ENCODE measurements at regions not wholly inside any gene's neighbourhood (a gene's known extent, or its start where the extent isn't known, plus 50 kb on each side); places are given as distances from the start of the nearest gene placed in this dataset.
"Not testable (repeated sequence)": the region's sequence is repeated elsewhere in the genome, so short reads cannot be mapped to it uniquely, and the experiment has no call there.

DNA sequence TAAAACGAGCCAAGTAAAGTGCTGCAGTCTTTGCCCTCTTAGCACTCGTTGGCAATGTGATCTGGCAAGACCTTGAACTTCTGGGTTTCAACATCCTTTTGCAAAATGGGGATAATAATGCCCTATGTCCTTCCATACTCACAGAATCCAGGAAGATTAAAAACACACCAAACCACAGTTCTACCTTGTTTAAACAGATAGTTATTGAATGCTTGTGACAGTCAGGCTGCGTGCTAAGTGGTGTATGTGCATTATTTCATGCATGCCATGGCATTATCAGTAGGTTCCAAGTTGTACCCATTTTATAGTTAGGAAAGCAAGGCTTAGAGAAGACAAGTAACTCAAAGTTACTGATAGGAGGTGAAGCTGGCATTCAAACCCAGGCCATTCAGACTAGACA lies 308.6 kb upstream of the PROX1 start:
- DNase-seq (ENCODE audit: low read depth, low spot score), result no peak

- no peak for DNase-seq (ENCODE audit: low read depth, low spot score)
Observed at GRCh38 chr1:213680677-213681325, 307.0 kb upstream of the PROX1 start.

DNA sequence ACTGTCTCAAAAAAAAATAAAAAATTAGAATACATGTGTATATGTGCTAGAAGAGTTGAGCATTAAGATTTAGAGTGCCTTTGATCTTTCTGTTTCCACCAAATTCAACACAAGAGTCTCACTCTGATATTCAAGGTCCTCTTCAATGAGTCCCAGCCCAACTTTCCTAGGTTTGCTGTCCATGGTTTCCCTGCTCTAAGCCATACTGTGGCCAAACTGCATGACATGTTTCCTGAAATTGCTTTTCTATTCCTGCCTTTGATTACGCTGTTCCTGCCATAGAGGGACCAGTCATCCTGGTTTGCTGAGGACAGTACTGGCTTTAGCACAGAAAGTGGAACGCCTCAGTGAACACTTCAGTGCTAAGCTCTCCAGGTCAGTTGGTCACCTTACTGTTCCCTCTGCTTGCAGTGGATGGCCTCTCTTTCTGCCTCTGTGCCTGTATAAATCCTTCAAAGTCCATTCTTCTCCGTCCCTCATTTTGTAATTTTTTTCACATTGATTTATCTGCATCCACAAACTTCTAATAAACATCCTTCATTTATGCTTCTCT lies 305.9 kb upstream of the PROX1 start:
- DNase-seq (ENCODE audit: low read depth, low spot score), result no peak

DNA sequence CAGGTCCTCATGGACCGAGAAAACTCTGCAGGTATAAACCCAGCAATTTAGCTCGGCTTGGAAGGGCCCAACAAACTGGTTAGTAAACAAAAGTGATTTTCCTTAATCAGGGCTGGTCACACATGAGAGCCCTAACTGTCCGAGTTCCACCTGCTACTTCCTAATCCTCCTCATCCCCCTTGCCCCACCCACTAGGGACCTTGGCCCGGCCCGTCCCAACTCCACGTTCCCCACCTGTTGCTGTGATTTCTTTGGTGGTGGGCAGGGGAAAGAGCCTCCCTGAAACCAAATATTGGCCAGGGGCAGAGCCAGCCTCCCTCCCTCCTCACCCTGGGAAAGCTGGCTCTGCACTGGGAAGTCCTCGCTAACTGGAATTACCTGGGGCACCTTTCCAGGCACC lies 304.2 kb upstream of the PROX1 start:
- no peak for DNase-seq (ENCODE audit: low read depth, low spot score)

DNA sequence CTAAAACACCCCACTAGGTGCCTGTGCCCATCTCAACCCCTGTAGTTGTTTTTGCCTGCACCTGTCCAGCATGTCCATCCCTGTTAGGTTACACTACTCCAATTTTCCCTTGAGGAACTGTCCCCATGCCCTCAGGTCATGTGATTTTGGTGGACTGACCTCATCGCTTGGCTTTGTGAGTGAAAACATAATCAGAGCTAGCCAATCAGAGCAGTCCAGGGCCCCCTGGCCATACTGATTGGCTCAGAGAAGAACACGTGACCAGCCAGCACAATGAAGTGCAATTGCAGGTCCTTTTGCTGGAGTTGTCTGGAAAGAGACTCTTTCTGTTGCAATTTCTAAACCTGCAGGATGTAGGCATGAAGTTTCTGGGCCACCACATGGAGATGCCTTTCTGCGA lies 303.3 kb upstream of the PROX1 start:
- DNase-seq (ENCODE audit: low read depth, low spot score), result no peak

- DNase-seq (ENCODE audit: low read depth, low spot score), result no peak
Observed at GRCh38 chr1:213685992-213686582, 301.7 kb upstream of the PROX1 start.

DNA sequence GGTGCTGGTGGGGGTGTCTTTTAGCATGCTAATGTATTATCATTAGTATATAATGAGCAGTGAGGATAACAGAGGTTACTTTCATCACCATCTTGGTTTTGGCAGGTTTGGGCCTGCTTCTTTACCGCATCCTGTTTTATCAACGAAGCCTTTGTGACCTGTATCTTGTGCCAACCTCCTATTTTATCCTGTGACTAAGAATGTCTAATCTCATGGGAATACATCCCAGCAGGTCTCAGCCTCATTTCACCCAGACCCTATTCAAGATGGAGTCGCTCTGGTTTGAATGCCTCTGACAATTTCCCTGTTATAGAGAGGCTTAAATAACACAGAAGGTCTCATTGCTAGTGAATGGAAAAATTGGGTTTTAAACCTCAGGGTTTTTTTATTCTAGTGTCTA lies 300.8 kb upstream of the PROX1 start:
- no peak for DNase-seq (ENCODE audit: low read depth, low spot score)

DNA sequence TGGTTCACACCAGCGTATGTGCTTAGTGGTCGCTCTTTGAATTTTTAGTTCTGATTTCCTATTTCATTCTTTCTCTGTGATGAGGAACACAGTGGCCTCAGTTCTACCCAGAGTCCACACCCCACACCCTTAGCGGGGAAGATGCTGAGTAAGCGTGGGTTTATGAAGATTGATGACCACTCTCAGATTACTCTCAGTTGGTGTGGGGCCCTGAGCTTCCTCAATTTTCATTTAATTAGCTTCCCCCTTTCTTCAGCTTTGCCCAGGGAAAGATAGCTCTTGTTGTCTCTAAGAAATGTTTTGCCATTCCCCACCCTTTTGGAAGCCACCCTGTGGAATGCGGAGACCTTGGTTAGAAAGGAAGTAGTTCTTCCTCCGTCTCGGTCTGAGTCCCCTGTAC lies 299.9 kb upstream of the PROX1 start:
- DNase-seq (ENCODE audit: low read depth, low spot score), result no peak

- no peak for DNase-seq (ENCODE audit: low read depth, low spot score)
Observed at GRCh38 chr1:213688655-213689054, 299.1 kb upstream of the PROX1 start.

DNA sequence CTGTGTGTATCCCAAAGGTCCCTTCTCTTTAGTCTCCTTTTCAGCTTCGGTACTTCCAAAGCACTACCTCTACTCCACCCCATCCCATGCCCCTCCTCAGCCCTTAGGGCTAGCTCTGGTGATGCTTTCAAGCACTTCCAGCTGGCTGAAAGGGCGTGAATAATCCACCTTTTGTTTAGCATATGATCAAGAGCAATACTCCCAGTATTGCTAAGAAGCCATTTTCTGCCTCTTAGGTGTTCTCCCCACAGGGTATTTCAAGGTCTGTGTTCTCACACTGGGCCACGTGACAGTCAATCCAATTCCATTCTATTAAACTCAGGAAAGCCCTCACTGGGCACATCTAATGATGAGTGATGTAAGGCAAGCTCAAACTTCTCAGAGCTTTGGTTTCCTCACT lies 298.5 kb upstream of the PROX1 start:
- no peak for DNase-seq (ENCODE audit: low read depth, low spot score)

DNA sequence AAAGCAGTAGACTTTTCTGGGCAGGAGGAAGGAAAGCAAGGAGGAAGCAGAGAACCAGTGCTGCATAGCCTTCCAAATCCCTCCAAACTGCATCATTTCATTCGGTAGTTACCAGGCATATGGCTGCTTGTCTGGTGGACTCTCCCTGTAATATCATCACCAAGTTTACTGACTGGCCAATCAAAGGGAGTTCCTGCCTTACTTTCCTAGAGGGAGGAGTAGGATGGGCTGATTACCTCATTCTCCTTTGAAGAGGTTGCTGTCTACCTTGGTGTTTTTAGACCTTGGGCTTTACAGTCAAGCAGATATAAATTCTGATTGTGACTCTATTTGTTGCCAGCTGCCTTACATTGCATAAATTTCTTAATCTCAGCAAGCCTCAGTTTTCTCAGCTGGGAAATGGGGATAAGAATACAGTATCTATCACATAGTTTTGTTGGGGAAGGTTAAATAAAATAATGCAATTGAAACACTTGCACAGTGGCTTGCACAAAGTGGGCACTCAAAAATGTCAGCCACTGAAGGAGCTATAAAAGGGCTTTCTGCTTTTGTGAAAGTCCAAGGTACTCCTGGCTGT lies 297.3 kb upstream of the PROX1 start:
- DNase-seq (ENCODE audit: low read depth, low spot score), result no peak

DNA sequence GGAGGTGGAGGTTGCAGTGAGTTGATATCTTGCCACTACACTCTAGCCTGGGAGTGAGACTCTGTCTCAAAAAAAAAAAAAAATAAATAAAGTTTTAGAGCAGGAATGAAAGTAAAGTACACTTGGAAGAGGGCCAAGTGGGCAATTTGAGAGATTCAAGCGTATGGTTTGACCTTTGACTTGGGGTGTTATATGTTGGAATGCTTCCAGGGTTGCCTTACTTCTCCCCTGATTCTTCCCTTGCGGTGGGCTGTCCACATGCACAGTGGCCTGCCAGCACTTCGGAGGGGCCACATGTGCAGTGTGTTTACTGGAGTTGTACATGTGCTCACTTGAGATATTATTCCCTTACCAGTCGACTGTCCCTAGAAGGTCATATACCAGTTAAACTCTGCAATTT lies 295.5 kb upstream of the PROX1 start:
- no peak for DNase-seq (ENCODE audit: low read depth, low spot score)

DNA sequence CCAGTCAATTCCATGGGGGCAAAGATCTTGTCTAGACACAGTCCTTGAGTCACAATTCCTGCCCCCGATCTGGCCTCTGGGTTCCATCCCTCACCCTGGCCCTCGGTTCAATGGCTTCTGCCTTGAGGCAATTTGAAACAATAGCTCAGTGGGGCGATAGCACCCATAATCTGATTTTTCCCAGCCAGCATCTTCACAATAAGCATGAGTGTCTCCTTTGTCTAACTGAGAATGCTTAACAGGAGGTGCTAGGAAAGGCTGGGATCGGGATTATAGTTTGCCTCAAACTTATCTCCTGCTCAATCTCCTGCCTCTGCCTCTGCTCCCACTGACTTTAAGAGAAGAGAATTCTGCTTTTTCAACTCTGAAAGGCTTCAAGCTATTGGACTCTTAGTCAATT lies 293.9 kb upstream of the PROX1 start:
- DNase-seq (ENCODE audit: low read depth, low spot score), result no peak

DNA sequence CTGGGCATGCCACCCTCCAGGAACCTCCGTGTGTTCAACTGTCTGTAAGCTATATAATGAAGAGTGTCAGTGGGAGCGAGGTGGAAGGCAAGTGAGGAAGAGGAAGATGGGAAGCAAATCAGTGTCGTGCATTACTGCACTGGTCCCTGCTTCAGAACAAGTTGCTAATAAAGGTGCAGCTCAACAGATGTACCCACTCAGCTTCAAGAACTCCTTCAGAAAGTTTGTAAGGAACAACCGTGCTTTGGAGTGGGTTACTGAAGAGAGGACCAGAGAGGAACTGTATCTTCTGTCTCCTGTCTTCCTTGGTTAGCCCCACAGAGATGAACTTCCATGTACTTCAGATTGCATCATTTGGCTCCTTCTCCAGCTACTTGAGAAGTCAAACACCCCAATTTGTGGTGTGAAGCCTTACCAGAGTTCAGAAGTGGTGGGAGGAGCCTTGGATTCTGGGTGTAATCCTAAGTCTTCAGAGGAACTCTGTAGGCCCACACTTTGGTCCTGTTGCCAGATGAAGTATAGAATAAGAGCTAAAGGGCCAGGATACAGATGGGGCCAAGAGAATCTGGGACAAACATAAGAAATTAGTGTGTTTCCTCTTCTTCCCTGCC lies 290.5 kb upstream of the PROX1 start:
- no peak for DNase-seq (ENCODE audit: low read depth, low spot score)

DNA sequence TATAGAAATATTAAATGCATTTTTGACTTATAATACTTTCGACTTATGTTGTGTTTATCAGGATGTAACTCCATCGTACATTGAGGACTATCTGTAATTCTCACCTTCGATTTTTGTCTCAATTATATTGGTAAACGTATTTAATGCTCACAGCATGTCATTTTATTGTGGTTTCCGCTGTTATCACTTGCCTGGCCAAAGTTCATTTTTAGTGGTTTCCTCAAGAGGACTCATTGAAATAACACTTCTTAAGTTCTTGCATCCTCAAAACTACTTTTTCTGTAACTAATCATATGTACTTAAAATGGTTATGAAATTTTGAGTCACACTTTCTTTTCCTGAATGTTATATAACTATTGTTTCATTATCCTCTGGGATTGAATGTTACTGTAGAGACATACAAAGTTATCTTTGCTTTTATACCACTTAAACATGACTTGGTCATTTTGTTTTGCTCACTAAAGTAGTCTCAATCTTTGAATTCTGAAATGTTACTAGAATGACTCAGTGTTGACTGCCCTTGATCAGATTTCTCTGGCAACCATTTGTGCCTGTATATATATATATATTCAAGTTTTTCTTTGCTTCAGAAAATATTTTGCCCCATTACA lies 289.6 kb upstream of the PROX1 start:
- no peak for DNase-seq (ENCODE audit: low read depth, low spot score)

GRCh38 chr1:213702703-213703102 lies 285.1 kb upstream of the PROX1 start:
- DNase-seq (ENCODE audit: low read depth, low spot score), result no peak

DNA sequence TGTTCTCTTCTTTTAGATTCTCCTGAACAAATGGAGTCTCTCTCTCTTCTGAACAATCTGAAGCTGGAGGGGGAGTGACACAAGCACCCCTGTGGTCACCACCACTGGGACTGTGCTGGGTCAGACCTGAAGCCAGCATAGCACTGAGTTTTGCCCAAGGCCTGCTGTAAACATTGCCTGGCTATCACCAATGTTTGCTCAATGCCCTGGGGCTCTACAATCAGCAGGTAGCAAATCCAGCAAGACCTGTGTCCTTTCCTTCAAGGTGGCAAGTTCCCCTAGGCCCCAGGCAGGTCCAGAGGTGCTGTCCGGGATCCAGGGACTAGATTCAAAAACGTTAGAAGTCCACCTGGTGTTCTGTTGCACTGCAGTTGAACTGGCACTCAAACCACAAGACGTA lies 282.8 kb upstream of the PROX1 start:
- no peak for DNase-seq (ENCODE audit: low read depth, low spot score)

DNA sequence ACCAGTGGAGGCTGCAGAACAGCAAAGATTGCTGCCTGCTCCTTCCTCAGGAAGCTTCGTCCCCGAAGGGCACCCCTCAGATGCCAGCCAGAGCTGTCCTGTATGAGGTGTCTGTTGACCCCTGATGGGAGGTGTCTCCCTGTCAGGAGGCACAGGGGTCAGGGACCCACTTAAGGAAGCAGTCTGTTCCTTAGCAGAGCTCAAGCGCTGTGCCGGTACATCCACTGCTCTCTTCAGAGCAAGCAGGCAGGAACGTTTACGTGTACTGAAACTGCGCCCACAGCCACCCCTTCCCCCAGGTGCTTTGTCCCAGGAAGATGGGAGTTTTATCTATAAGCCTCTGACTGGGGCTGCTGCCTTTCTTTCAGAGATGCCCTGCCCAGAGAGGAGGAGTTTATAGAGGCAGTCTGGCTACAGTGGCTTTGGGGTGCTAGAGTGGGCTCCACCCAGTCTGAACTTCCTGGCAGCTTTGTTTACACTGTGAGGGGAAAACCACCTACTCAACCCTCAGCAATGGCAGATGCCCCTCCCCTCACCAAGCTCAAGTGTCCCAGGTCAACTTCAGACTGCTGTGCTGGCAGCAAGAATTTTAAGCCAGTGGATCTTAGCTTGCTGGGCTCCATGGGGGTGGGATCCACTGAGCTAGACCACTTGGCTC lies 275.8 kb upstream of the PROX1 start:
- DNase-seq (ENCODE audit: low read depth, low spot score), result not testable (repeated sequence)

DNA sequence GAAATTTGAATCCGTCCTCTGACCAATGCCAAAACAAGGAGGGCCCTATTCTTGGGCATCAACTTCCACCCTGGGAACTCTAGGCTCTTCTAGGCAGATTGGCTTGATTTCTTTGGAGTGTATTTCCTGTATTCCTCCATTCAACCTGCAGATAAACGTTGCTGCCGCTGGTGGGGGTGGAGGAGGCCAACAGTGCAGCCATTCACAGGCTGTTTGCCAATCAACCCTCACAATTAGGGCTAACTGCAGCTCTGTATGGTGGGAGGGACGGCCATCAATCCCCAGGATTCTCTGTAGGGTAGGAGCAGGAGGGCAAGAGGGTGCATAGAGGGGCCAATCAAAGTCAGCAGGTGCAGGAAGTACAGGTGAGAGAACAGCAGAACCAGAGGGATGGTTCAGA lies 273.1 kb upstream of the PROX1 start:
- DNase-seq (ENCODE audit: low read depth, low spot score), result no peak

- DNase-seq (ENCODE audit: low read depth, low spot score), result no peak
Observed at GRCh38 chr1:213715182-213715581, 272.6 kb upstream of the PROX1 start.

- no peak for DNase-seq (ENCODE audit: low read depth, low spot score)
Observed at GRCh38 chr1:213719462-213719861, 268.3 kb upstream of the PROX1 start.

DNA sequence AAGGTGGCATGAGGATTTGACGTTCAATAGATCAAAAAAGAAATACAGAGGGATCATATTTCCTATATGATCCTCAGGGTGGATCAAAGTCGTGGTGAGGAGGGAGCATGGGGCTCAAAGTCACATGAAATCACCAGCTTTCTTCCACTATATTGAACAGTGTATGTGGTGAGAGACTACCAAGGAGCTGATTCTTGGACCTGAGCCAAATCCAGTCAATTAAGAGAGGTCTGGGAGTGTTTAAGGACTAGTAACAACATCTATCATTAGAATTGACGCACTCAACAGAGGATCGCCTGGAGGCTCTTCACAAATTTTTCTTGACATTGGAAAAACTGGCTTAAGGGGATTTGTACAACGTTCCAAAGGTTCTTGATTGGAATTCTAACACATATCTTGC lies 267.7 kb upstream of the PROX1 start:
- DNase-seq (ENCODE audit: low read depth, low spot score), result no peak

All from smooth muscle cell of the brain vasculature (primary cell).